ENCODE measurements at regions not wholly inside any gene's neighbourhood (a gene's known extent, or its start where the extent isn't known, plus 50 kb on each side); places are given as distances from the start of the nearest gene placed in this dataset.

DNA sequence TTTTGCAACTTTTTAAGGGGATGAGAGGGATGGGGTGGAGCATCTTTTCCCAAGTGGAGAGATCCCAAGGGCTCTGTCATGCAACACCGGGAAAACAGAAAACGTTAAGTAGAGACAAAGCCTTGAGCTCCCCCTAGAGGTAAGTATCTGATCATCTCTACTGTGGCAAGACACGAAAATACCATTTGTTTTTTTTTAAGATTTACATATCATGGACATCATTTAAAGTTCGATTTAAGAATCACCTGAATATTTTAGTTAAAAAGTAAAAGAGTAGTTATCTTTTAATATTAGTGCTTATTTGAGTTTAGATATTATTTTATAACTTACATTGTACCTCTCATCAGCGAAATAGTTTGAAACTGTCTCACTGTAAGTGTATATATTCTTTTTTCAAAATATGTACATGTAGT lies 200.4 kb downstream of the LRRC70 start:
- TF ChIP-seq, protein P1, sequence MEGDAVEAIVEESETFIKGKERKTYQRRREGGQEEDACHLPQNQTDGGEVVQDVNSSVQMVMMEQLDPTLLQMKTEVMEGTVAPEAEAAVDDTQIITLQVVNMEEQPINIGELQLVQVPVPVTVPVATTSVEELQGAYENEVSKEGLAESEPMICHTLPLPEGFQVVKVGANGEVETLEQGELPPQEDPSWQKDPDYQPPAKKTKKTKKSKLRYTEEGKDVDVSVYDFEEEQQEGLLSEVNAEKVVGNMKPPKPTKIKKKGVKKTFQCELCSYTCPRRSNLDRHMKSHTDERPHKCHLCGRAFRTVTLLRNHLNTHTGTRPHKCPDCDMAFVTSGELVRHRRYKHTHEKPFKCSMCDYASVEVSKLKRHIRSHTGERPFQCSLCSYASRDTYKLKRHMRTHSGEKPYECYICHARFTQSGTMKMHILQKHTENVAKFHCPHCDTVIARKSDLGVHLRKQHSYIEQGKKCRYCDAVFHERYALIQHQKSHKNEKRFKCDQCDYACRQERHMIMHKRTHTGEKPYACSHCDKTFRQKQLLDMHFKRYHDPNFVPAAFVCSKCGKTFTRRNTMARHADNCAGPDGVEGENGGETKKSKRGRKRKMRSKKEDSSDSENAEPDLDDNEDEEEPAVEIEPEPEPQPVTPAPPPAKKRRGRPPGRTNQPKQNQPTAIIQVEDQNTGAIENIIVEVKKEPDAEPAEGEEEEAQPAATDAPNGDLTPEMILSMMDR (IDR thresholded peaks at IDR 0.05): peak; percentile 38; the same call in 1 of the 2 replicates
- TF ChIP-seq, protein P2, sequence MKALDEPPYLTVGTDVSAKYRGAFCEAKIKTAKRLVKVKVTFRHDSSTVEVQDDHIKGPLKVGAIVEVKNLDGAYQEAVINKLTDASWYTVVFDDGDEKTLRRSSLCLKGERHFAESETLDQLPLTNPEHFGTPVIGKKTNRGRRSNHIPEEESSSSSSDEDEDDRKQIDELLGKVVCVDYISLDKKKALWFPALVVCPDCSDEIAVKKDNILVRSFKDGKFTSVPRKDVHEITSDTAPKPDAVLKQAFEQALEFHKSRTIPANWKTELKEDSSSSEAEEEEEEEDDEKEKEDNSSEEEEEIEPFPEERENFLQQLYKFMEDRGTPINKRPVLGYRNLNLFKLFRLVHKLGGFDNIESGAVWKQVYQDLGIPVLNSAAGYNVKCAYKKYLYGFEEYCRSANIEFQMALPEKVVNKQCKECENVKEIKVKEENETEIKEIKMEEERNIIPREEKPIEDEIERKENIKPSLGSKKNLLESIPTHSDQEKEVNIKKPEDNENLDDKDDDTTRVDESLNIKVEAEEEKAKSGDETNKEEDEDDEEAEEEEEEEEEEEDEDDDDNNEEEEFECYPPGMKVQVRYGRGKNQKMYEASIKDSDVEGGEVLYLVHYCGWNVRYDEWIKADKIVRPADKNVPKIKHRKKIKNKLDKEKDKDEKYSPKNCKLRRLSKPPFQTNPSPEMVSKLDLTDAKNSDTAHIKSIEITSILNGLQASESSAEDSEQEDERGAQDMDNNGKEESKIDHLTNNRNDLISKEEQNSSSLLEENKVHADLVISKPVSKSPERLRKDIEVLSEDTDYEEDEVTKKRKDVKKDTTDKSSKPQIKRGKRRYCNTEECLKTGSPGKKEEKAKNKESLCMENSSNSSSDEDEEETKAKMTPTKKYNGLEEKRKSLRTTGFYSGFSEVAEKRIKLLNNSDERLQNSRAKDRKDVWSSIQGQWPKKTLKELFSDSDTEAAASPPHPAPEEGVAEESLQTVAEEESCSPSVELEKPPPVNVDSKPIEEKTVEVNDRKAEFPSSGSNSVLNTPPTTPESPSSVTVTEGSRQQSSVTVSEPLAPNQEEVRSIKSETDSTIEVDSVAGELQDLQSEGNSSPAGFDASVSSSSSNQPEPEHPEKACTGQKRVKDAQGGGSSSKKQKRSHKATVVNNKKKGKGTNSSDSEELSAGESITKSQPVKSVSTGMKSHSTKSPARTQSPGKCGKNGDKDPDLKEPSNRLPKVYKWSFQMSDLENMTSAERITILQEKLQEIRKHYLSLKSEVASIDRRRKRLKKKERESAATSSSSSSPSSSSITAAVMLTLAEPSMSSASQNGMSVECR (CRISPR knock-in tag; IDR thresholded peaks at IDR 0.05; ENCODE audit: borderline replicate concordance): no peak
- TF ChIP-seq, protein P3, sequence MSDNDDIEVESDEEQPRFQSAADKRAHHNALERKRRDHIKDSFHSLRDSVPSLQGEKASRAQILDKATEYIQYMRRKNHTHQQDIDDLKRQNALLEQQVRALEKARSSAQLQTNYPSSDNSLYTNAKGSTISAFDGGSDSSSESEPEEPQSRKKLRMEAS (CRISPR knock-in tag; IDR thresholded peaks at IDR 0.05): no peak
- TF ChIP-seq ZNF396 (CRISPR knock-in tag; IDR thresholded peaks at IDR 0.05; ENCODE audit: borderline replicate concordance) (no peak), ZNF263 (CRISPR knock-in tag; IDR thresholded peaks at IDR 0.05; ENCODE audit: low read depth) (no peak)
- H3K27ac Mint-ChIP-seq: no peak overlapping the region
- H3K27me3 Mint-ChIP-seq (ENCODE audit: low read depth): no peaks in the 10 kb centered on the region; the same call in 1 of the 2 replicates
- ChIA-PET POLR2A (interaction anchor here (0.6 kb wide), 1 partner anchor 315 kb away, joined by 5 read pairs; no protein-coding TSS in a partner anchor), CTCF (interaction anchor here (0.6 to 4.2 kb wide), 8 partner anchors 14 to 322 kb away, joined by 3 to 30 read pairs (median 4); no protein-coding TSS in a partner anchor)
- peaks cover 2% of the 10 kb centered on the region for H3K9me3 Mint-ChIP-seq
- DNase-seq (ENCODE audit: low spot score) (peak; percentile 12), ATAC-seq (peak; percentile 88)
- no peak overlapping the region for H3K4me3 Mint-ChIP-seq
- H3K36me3 Mint-ChIP-seq: no peaks in the 10 kb centered on the region
- H3K4me1 Mint-ChIP-seq: no peaks in the 10 kb centered on the region

DNA sequence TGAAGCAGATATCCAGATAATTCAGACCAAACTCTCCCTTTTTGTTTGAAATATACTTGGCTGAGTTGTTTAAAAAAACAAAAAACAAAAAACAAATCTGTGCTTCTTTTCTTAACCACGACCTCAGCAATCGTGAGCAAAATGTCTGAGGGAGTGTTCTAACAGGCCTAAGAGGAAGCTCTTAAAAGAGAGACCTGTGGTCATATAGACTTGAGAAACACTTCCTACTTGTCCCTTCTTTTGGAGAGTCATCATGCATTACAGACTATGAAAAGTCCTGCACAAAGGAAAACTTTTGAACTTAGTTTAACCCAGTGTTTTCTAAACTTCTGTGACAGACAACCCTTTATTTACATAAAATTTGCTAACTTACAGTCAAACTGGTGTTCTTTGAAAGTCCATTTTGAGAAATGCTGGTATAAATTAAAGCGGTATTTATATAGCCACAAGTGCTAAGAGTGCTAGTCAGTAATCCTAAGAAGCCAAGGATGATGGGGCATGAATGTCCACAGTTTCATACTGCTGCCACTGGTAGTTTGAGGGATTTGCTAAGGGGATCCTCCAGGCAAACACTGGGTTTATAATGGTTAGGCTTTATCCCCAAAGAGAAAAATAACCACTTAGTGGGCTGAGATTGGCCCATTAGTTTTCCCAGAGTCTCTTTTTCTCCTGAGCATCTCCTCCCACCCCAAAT lies 199.8 kb downstream of the LRRC70 start:
- Mint-ChIP-seq H3K36me3 (no peaks in the 10 kb centered on the region), H3K9me3 (no peaks in the 10 kb centered on the region), H3K4me3 (no peak overlapping the region), H3K27me3 (ENCODE audit: low read depth) (no peaks in the 10 kb centered on the region), H3K4me1 (no peaks in the 10 kb centered on the region), H3K27ac (no peak overlapping the region)
- ChIA-PET CTCF (interaction anchor here (0.6 to 4.2 kb wide), 8 partner anchors 13 to 322 kb away, joined by 3 to 30 read pairs (median 4); no protein-coding TSS in a partner anchor), POLR2A (no interaction called here)
- DNase-seq (ENCODE audit: low spot score): no peak
- peak; percentile 58 for ATAC-seq
- TF ChIP-seq NR2C2 (CRISPR knock-in tag; IDR thresholded peaks at IDR 0.05) (no peak), NR1H2 (CRISPR knock-in tag; IDR thresholded peaks at IDR 0.05) (no peak), NFATC4 (CRISPR knock-in tag; IDR thresholded peaks at IDR 0.05) (no peak), ATF1 (CRISPR knock-in tag; IDR thresholded peaks at IDR 0.05) (no peak)
- TF ChIP-seq, protein P4, sequence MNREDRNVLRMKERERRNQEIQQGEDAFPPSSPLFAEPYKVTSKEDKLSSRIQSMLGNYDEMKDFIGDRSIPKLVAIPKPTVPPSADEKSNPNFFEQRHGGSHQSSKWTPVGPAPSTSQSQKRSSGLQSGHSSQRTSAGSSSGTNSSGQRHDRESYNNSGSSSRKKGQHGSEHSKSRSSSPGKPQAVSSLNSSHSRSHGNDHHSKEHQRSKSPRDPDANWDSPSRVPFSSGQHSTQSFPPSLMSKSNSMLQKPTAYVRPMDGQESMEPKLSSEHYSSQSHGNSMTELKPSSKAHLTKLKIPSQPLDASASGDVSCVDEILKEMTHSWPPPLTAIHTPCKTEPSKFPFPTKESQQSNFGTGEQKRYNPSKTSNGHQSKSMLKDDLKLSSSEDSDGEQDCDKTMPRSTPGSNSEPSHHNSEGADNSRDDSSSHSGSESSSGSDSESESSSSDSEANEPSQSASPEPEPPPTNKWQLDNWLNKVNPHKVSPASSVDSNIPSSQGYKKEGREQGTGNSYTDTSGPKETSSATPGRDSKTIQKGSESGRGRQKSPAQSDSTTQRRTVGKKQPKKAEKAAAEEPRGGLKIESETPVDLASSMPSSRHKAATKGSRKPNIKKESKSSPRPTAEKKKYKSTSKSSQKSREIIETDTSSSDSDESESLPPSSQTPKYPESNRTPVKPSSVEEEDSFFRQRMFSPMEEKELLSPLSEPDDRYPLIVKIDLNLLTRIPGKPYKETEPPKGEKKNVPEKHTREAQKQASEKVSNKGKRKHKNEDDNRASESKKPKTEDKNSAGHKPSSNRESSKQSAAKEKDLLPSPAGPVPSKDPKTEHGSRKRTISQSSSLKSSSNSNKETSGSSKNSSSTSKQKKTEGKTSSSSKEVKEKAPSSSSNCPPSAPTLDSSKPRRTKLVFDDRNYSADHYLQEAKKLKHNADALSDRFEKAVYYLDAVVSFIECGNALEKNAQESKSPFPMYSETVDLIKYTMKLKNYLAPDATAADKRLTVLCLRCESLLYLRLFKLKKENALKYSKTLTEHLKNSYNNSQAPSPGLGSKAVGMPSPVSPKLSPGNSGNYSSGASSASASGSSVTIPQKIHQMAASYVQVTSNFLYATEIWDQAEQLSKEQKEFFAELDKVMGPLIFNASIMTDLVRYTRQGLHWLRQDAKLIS (CRISPR knock-in tag; IDR thresholded peaks at IDR 0.05; ENCODE audit: borderline replicate concordance): no peak
- TF ChIP-seq, protein P5, sequence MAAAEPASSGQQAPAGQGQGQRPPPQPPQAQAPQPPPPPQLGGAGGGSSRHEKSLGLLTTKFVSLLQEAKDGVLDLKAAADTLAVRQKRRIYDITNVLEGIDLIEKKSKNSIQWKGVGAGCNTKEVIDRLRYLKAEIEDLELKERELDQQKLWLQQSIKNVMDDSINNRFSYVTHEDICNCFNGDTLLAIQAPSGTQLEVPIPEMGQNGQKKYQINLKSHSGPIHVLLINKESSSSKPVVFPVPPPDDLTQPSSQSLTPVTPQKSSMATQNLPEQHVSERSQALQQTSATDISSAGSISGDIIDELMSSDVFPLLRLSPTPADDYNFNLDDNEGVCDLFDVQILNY (CRISPR knock-in tag; IDR thresholded peaks at IDR 0.05): no peak
- TF ChIP-seq, protein P6, sequence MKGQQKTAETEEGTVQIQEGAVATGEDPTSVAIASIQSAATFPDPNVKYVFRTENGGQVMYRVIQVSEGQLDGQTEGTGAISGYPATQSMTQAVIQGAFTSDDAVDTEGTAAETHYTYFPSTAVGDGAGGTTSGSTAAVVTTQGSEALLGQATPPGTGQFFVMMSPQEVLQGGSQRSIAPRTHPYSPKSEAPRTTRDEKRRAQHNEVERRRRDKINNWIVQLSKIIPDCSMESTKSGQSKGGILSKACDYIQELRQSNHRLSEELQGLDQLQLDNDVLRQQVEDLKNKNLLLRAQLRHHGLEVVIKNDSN (CRISPR knock-in tag; IDR thresholded peaks at IDR 0.05): no peak
- TF ChIP-seq, protein P7, sequence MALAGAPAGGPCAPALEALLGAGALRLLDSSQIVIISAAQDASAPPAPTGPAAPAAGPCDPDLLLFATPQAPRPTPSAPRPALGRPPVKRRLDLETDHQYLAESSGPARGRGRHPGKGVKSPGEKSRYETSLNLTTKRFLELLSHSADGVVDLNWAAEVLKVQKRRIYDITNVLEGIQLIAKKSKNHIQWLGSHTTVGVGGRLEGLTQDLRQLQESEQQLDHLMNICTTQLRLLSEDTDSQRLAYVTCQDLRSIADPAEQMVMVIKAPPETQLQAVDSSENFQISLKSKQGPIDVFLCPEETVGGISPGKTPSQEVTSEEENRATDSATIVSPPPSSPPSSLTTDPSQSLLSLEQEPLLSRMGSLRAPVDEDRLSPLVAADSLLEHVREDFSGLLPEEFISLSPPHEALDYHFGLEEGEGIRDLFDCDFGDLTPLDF (CRISPR knock-in tag; IDR thresholded peaks at IDR 0.05): no peak
- TF ChIP-seq, protein P2 (CRISPR knock-in tag; IDR thresholded peaks at IDR 0.05; ENCODE audit: borderline replicate concordance): no peak
